ENCODE measurements at regions not wholly inside any gene's neighbourhood (a gene's known extent, or its start where the extent isn't known, plus 50 kb on each side); places are given as distances from the start of the nearest gene placed in this dataset.

DNA sequence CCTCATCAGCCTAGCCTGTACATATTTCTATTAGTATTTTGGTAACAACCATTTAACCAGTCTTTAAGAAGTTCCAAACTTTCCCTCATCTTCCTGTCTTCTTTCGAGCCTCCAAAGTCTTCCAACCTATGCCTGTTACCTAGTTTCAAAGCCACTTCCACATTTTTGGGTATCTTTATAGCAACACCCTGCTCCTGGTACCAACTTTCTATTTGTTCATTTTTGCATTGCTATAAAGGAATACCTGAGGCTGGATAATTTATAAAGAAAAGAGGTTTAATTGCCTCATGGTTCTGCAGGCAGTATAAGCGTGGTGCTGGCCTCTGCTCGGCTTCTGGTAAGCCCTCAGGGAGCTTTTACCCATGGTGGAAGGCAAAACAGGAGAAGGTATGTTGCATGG lies 578.8 kb upstream of the AUTS2 start:
- no peaks in the 10 kb centered on the region for H3K27me3 ChIP-seq
- no peak for DNase-seq (ENCODE audit: low spot score in 2 of 2)

DNA sequence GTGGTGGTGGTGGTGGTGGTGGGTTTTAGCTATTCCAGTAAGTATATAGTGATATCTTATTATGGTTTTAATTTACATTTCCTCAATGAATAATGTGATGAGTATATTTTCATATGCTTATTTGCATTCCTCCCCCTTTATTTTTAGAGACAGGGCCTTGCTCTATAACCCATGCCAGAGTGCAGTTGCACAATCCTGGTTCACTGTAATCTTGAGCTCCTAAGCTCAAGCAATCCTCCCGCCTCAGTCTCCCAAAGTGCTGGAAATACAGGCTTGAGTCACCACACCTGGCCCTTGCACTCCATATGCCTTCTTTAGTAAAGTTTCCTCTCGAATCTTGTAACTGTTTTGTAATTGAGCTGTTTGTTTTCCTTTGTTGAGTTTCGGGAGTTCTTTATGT lies 577.7 kb upstream of the AUTS2 start:
- Histone ChIP-seq H3K36me3 (no peaks in the 10 kb centered on the region), H3K27ac (no peak overlapping the region), H3K9me3 (peaks cover 10 to 19% of the 10 kb centered on the region in 2 donors), H3K4me1 (no peaks in the 10 kb centered on the region), H3K27me3 (no peaks in the 10 kb centered on the region), H3K4me3 (no peak overlapping the region)
- TF ChIP-seq, protein P1, sequence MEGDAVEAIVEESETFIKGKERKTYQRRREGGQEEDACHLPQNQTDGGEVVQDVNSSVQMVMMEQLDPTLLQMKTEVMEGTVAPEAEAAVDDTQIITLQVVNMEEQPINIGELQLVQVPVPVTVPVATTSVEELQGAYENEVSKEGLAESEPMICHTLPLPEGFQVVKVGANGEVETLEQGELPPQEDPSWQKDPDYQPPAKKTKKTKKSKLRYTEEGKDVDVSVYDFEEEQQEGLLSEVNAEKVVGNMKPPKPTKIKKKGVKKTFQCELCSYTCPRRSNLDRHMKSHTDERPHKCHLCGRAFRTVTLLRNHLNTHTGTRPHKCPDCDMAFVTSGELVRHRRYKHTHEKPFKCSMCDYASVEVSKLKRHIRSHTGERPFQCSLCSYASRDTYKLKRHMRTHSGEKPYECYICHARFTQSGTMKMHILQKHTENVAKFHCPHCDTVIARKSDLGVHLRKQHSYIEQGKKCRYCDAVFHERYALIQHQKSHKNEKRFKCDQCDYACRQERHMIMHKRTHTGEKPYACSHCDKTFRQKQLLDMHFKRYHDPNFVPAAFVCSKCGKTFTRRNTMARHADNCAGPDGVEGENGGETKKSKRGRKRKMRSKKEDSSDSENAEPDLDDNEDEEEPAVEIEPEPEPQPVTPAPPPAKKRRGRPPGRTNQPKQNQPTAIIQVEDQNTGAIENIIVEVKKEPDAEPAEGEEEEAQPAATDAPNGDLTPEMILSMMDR (IDR thresholded peaks at IDR 0.05) = no peak
- no peak for DNase-seq (ENCODE audit: low spot score in 2 of 2)
- intact Hi-C loops (cut with DNase I) = no loop called here

More for the DNA sequence above, 578.8 kb upstream of the AUTS2 start:
- Histone ChIP-seq H3K27ac (no peak overlapping the region), H3K4me1 (no peaks in the 10 kb centered on the region), H3K4me3 (no peak overlapping the region), H3K9me3 (peaks cover 10 to 19% of the 10 kb centered on the region in 2 donors), H3K36me3 (no peaks in the 10 kb centered on the region)
- intact Hi-C loops (cut with DNase I) = no loop called here
- TF ChIP-seq, protein P1 (IDR thresholded peaks at IDR 0.05) = no peak

DNA sequence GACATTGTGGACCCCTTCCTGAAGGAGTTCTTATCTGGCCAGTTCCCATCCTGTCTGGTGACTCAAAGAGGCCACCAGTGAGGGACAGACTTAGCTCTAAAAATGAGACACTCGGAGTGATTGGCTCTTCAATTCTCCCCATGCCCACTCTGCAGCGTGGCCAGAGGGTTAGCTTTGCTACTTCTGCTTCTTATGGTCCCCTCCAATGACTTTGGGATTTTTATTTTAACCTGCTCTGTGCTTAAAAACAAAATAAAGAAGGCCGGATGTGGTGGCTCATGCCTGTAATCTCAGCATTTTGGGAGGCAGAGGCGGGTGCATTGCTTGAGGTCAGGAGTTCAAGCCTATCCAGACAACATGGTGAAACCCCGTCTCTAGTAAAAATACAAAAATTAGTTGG lies 573.0 kb upstream of the AUTS2 start:
- Histone ChIP-seq H3K4me1 (no peaks in the 10 kb centered on the region), H3K36me3 (no peaks in the 10 kb centered on the region), H3K9me3 (no peaks in the 10 kb centered on the region), H3K27ac (no peak overlapping the region), H3K4me3 (no peak overlapping the region), H3K27me3 (no peaks in the 10 kb centered on the region)
- intact Hi-C loops (cut with DNase I) = no loop called here
- TF ChIP-seq, protein P1 (IDR thresholded peaks at IDR 0.05) = no peak
- DNase-seq (ENCODE audit: low spot score in 2 of 2) = no peak

DNA sequence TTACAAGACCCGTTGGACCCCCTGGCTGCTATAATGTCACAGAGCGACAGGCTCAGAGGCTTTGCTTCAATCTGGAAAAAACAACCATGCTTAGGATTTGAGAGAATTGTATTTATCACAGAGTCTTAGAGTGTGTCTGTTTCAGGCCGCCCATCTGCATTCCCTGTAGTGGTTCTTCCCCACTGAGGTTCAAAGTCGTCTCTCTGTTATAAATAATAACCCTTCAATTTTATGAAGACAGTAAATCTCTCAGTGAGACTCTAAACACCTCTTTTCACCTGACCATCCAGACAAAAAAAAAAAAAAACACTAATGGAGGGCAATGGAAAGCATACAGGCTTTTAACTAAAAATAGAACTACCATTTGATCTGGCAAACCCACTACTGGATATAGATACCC lies 565.4 kb upstream of the AUTS2 start:
- Histone ChIP-seq H3K9me3 (no peaks in the 10 kb centered on the region), H3K36me3 (no peaks in the 10 kb centered on the region), H3K27ac (no peak overlapping the region), H3K4me1 (no peaks in the 10 kb centered on the region), H3K27me3 (no peaks in the 10 kb centered on the region), H3K4me3 (no peak overlapping the region)
- intact Hi-C loops (cut with DNase I) = no loop called here
- TF ChIP-seq, protein P1 (IDR thresholded peaks at IDR 0.05) = no peak
- DNase-seq (ENCODE audit: low spot score in 2 of 2) = no peak

DNA sequence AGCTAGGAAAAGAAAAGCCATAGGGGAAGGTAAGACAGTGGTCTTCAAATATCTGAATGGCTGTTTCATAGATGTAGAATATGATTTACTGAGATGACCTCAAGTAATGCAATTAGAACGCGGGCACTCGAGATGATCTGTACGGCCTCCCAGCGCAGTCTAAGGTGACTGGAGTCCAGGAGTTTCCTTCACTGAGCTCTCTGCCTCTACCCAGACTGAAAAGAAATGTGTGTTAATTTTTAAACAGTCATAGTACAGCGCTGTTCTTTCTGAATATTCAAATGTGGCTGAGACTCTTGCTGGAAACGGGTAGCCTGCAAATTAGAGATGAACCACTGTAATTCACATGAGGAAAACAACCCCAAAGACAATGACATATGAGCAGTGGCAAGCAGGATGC lies 562.4 kb upstream of the AUTS2 start:
- no peak for DNase-seq (ENCODE audit: low spot score in 2 of 2)
- Histone ChIP-seq H3K36me3 (no peaks in the 10 kb centered on the region), H3K4me1 (no peaks in the 10 kb centered on the region), H3K4me3 (no peak overlapping the region), H3K9me3 (no peaks in the 10 kb centered on the region), H3K27ac (no peak overlapping the region), H3K27me3 (no peaks in the 10 kb centered on the region)
- intact Hi-C loops (cut with DNase I) = no loop called here
- TF ChIP-seq, protein P1 (IDR thresholded peaks at IDR 0.05) = no peak

DNA sequence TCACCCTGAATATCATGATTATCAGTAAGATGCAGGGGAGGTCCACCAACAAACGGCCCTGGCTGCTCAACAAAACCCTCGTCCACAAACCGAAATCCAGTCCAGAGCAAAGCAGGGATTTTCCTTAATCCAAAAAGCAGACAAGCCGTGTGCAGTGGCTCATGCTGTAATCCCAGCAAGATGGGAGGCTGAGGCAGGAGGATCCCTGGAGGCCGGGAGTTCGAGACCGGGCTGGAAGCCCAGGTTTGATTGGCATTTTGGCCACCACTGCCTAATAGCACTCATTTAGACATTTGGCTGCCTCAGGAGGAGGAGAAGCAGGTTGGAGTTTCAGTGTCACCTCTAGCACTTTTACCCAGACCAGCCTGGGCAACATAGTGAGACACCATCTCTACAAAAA lies 562.0 kb upstream of the AUTS2 start:
- DNase-seq (ENCODE audit: low spot score in 2 of 2) = no peak
- Histone ChIP-seq H3K9me3 (no peaks in the 10 kb centered on the region), H3K4me3 (no peak overlapping the region), H3K27me3 (no peaks in the 10 kb centered on the region), H3K36me3 (no peaks in the 10 kb centered on the region), H3K27ac (no peak overlapping the region), H3K4me1 (no peaks in the 10 kb centered on the region)
- intact Hi-C loops (cut with DNase I) = no loop called here
- TF ChIP-seq, protein P1 (IDR thresholded peaks at IDR 0.05) = no peak
